ENCODE measurements at regions not wholly inside any gene's neighbourhood (a gene's known extent, or its start where the extent isn't known, plus 50 kb on each side); places are given as distances from the start of the nearest gene placed in this dataset.
A peak's percentile ranks its signal among the peaks of the same experiment; 100 is the strongest.

DNA sequence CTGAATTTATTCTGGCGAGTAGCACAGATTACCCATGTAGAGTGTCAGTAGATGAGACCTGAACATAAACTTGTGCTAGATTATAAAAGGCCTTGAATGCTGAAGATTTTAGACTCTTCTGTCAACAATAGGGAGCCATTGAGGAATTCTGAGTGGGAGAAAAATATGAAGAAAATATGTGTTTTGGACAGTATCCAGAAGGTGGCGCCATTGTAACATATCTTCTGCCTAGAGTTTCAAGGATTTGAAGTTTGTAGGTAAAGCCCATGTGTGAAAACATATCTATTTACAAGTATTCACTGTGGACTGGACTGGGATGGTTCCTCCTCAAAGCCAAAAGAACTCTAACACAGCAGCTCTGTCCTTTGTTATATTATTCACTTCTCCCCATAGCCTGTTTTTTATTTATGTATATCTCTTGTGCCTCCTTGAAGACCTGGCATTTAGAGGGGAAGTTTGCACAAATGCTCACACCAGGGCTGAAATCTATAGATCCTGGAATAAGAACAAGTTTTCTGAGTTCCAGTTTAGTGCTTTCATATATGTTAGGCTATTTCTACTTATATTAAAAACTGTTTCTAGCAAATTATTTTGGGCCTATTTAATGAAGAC lies 124.9 kb downstream of the RDH14 start:
- no peak for DNase-seq
- no peaks in the 10 kb centered on the region for H3K27me3 ChIP-seq
- TF ChIP-seq, protein P1, sequence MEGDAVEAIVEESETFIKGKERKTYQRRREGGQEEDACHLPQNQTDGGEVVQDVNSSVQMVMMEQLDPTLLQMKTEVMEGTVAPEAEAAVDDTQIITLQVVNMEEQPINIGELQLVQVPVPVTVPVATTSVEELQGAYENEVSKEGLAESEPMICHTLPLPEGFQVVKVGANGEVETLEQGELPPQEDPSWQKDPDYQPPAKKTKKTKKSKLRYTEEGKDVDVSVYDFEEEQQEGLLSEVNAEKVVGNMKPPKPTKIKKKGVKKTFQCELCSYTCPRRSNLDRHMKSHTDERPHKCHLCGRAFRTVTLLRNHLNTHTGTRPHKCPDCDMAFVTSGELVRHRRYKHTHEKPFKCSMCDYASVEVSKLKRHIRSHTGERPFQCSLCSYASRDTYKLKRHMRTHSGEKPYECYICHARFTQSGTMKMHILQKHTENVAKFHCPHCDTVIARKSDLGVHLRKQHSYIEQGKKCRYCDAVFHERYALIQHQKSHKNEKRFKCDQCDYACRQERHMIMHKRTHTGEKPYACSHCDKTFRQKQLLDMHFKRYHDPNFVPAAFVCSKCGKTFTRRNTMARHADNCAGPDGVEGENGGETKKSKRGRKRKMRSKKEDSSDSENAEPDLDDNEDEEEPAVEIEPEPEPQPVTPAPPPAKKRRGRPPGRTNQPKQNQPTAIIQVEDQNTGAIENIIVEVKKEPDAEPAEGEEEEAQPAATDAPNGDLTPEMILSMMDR (IDR thresholded peaks at IDR 0.05) = peak; percentile 65 to 71
- H3K9me3 ChIP-seq = no peaks in the 10 kb centered on the region
- H3K4me1 ChIP-seq = peaks cover 0 to 30% (median 9%) of the 10 kb centered on the region in 4 donors
- H3K4me3 ChIP-seq = no peak overlapping the region
- intact Hi-C loops (cut with DNase I; ENCODE audit: low total_unique reads) = loop anchor here (5.0 to 10.0 kb wide), 3 partner anchors 87 to 1429 kb away; no protein-coding TSS in a partner anchor
- H3K27ac ChIP-seq = peak overlapping the region; percentile 16 to 63
- no peaks in the 10 kb centered on the region for H3K36me3 ChIP-seq

DNA sequence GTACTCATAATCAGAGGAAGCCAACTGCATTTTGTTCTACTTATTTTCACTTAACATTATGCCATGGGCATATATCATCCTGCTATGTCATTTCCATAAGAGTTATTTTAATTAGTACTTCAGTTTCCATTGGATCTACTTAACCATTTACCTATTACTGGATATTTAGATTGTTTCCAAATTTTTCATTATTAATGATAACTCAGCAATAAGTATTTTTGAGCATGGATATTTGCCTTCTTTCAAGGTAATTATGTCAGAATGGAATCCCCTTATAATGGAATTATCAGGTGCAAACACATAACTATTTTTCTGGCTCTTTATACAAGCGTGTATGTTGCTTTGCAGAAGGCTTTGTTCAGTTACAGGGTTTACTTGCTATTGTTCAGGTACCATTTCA lies 126.6 kb downstream of the RDH14 start:
- no peak for DNase-seq
- Histone ChIP-seq H3K27me3 (no peaks in the 10 kb centered on the region), H3K4me3 (no peak overlapping the region), H3K36me3 (no peaks in the 10 kb centered on the region), H3K4me1 (peaks cover 0 to 18% (median 5%) of the 10 kb centered on the region in 4 donors), H3K27ac (no peak overlapping the region), H3K9me3 (no peaks in the 10 kb centered on the region)
- intact Hi-C loops (cut with DNase I; ENCODE audit: low total_unique reads) = loop anchor here (10.0 kb wide), 1 partner anchor 1431 kb away; no protein-coding TSS in a partner anchor
- TF ChIP-seq, protein P1 (IDR thresholded peaks at IDR 0.05) = no peak

DNA sequence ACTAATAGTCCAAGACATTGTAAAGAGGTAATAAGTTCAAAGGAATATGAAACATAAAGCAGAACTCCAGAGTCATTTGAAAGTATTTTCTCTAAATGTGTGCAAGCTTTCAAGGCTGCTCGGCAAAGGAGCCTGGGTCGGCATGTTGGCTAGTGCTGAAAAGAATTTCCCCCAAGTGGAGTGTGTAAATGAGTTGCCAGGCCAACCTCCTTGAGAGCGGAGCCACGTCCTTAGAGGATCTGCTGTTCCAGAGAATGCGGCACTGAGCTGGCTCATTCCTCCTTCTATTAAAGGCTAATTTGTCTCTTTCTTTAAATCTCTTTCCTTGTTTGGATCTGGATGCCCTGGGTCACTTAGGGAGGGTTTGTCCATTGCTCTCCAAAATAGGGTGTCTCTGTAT lies 127.5 kb downstream of the RDH14 start:
- Histone ChIP-seq H3K9me3 (no peaks in the 10 kb centered on the region), H3K36me3 (no peaks in the 10 kb centered on the region), H3K4me3 (no peak overlapping the region), H3K4me1 (peaks cover 0 to 18% (median 5%) of the 10 kb centered on the region in 4 donors), H3K27me3 (no peaks in the 10 kb centered on the region), H3K27ac (peak overlapping the region in 1 of 2 donors; percentile 4)
- intact Hi-C loops (cut with DNase I; ENCODE audit: low total_unique reads) = loop anchor here (10.0 kb wide), 1 partner anchor 1432 kb away; no protein-coding TSS in a partner anchor
- TF ChIP-seq, protein P1 (IDR thresholded peaks at IDR 0.05) = no peak
- no peak for DNase-seq

DNA sequence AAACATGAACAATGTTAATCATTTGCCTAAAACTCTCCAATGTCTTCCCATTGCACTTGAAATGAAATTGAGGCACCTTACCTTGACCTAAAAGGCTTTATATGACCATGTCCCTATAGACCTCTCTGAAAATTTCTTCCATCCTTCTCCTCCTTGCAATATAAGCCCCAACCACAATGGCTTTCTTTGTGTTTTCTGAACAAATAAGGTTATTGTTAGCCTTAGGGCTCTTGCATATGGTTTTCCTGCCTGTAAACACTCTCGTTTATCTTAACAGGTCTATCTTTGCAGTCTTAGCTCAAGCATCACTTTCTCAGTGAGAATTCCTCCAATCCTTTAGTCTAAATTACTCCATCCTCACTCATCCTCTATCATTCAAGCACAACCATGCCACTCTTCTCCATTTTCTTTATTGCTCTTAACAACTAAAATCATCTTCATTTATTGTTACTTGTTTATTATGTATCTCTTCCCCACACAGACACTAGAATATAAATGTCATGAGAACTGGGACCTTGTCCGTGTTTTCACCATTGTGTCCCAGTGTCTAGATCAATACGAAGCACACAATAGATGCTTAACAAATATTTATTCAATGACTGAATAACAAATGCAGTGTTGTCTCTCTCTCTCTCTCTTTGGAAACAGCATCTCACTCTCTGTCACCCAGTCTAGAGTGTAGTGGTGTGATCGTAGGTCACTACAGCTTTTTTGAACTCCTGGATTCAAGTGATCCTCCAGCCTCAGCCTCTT lies 129.3 kb downstream of the RDH14 start:
- TF ChIP-seq, protein P1 (IDR thresholded peaks at IDR 0.05) = no peak
- DNase-seq = no peak
- intact Hi-C loops (cut with DNase I; ENCODE audit: low total_unique reads) = loop anchor here (10.0 kb wide), 1 partner anchor 1434 kb away; no protein-coding TSS in a partner anchor
- H3K9me3 ChIP-seq = no peaks in the 10 kb centered on the region
- H3K36me3 ChIP-seq = no peaks in the 10 kb centered on the region
- H3K4me3 ChIP-seq = no peak overlapping the region
- no peak overlapping the region for H3K27ac ChIP-seq
- H3K27me3 ChIP-seq = no peaks in the 10 kb centered on the region
- peaks cover 0 to 10% (median 0%) of the 10 kb centered on the region in 4 donors for H3K4me1 ChIP-seq

GRCh38 chr2:18428516-18428915 lies 131.9 kb downstream of the RDH14 start:
- peaks cover 0 to 15% (median 3%) of the 10 kb centered on the region in 4 donors for H3K4me1 ChIP-seq
- no peak overlapping the region for H3K27ac ChIP-seq
- intact Hi-C loops (cut with DNase I; ENCODE audit: low total_unique reads) = loop anchor here (10.0 kb wide), 1 partner anchor 316 kb away; no protein-coding TSS in a partner anchor
- TF ChIP-seq, protein P1 (IDR thresholded peaks at IDR 0.05) = no peak
- no peaks in the 10 kb centered on the region for H3K36me3 ChIP-seq
- no peaks in the 10 kb centered on the region for H3K9me3 ChIP-seq
- no peak for DNase-seq
- H3K27me3 ChIP-seq = no peaks in the 10 kb centered on the region
- no peak overlapping the region for H3K4me3 ChIP-seq
